ENCODE measurements at regions not wholly inside any gene's neighbourhood (a gene's known extent, or its start where the extent isn't known, plus 50 kb on each side); places are given as distances from the start of the nearest gene placed in this dataset.

DNA sequence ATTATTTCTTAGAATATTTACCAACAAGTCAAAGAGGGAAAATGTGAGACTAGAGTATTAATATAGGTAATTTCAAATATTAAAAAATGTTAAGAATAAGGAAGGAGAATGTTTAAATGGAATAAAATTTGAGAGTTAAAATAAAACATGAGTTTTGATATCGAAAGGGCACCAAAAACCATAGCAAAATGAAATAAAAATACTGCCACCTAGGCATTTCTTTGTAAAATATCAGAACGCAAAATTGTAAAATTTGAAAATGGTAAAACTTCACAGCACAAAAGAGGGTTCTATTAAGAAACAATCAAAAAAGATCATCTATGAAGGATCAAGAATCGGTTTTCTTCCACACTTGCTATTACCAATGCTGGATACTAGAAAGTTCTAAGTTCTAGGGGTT lies 418.3 kb downstream of the TAF11L14 start:
- Histone ChIP-seq H3K27me3 (no peaks in the 10 kb centered on the region), H3K4me1 (no peaks in the 10 kb centered on the region), H3K36me3 (no peaks in the 10 kb centered on the region), H3K27ac (no peak overlapping the region), H3K9me3 (no peaks in the 10 kb centered on the region), H3K4me3 (no peak overlapping the region)
- ATAC-seq, result no peak
- FAIRE-seq, result no peak
- intact Hi-C loops (cut with DNase I), result no loop called here
- TF ChIP-seq, protein P1, sequence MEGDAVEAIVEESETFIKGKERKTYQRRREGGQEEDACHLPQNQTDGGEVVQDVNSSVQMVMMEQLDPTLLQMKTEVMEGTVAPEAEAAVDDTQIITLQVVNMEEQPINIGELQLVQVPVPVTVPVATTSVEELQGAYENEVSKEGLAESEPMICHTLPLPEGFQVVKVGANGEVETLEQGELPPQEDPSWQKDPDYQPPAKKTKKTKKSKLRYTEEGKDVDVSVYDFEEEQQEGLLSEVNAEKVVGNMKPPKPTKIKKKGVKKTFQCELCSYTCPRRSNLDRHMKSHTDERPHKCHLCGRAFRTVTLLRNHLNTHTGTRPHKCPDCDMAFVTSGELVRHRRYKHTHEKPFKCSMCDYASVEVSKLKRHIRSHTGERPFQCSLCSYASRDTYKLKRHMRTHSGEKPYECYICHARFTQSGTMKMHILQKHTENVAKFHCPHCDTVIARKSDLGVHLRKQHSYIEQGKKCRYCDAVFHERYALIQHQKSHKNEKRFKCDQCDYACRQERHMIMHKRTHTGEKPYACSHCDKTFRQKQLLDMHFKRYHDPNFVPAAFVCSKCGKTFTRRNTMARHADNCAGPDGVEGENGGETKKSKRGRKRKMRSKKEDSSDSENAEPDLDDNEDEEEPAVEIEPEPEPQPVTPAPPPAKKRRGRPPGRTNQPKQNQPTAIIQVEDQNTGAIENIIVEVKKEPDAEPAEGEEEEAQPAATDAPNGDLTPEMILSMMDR (IDR thresholded peaks at IDR 0.05), result no peak
- 67 to 78% methylated on average over 3 of the region's 3 CpGs for WGBS, 2 donors
- no peak for DNase-seq

DNA sequence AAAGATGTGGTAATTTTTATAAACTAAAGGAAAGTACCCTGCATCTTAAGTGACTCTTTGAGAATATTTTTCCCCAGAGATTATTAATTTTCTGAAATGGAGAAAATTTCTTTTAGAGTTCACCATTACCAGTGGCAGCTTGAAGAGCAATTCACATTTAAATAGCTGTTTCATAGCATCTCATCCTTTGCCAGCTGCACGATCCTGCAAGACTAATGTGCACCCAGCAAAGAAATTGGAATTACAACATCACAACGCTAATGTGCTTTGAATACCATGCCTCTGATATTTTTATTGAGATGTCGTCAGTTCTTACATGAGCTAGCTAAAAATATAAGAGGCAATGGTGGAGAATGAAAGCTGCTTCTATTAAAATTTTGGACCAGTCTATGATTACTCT lies 423.5 kb downstream of the TAF11L14 start:
- FAIRE-seq, result no peak
- intact Hi-C loops (cut with DNase I), result no loop called here
- no peaks in the 10 kb centered on the region for H3K9me3 ChIP-seq
- TF ChIP-seq, protein P1 (IDR thresholded peaks at IDR 0.05), result no peak
- H3K36me3 ChIP-seq, result no peaks in the 10 kb centered on the region
- H3K27ac ChIP-seq, result no peak overlapping the region
- H3K4me1 ChIP-seq, result no peaks in the 10 kb centered on the region
- DNase-seq, result no peak
- 51 to 57% methylated on average over 3 of the region's 3 CpGs for WGBS, 2 donors
- H3K27me3 ChIP-seq, result no peaks in the 10 kb centered on the region
- no peak overlapping the region for H3K4me3 ChIP-seq
- no peak for ATAC-seq

GRCh38 chr5:18067615-18068014 lies 433.4 kb downstream of the TAF11L14 start:
- Histone ChIP-seq H3K4me1 (no peaks in the 10 kb centered on the region), H3K27ac (no peak overlapping the region), H3K27me3 (no peaks in the 10 kb centered on the region), H3K4me3 (no peak overlapping the region), H3K36me3 (no peaks in the 10 kb centered on the region), H3K9me3 (no peaks in the 10 kb centered on the region)
- DNase-seq (no peak), FAIRE-seq (no peak), ATAC-seq (no peak)
- intact Hi-C loops (cut with DNase I), result no loop called here
- 44 to 45% methylated on average over 2 of the region's 2 CpGs for WGBS, 2 donors
- TF ChIP-seq, protein P1 (IDR thresholded peaks at IDR 0.05), result no peak

- Histone ChIP-seq H3K36me3 (no peaks in the 10 kb centered on the region), H3K4me3 (no peak overlapping the region), H3K27ac (no peak overlapping the region), H3K4me1 (no peaks in the 10 kb centered on the region), H3K9me3 (no peaks in the 10 kb centered on the region), H3K27me3 (no peaks in the 10 kb centered on the region)
- ATAC-seq, result no peak
- WGBS, 2 donors, result 63 to 66% methylated on average over 5 of the region's 5 CpGs
- no peak for DNase-seq
- intact Hi-C loops (cut with DNase I), result no loop called here
- TF ChIP-seq, protein P1 (IDR thresholded peaks at IDR 0.05), result no peak
- no peak for FAIRE-seq
These were observed 434.6 kb downstream of the TAF11L14 start for GRCh38 chr5:18068826-18069225.

GRCh38 chr5:18069790-18070189 lies 435.5 kb downstream of the TAF11L14 start:
- ATAC-seq (no peak), FAIRE-seq (no peak), DNase-seq (no peak)
- no peak overlapping the region for H3K27ac ChIP-seq
- H3K4me3 ChIP-seq, result no peak overlapping the region
- H3K9me3 ChIP-seq, result no peaks in the 10 kb centered on the region
- intact Hi-C loops (cut with DNase I), result no loop called here
- H3K4me1 ChIP-seq, result no peaks in the 10 kb centered on the region
- H3K27me3 ChIP-seq, result no peaks in the 10 kb centered on the region
- TF ChIP-seq, protein P1 (IDR thresholded peaks at IDR 0.05), result no peak
- 51 to 54% methylated on average over 2 of the region's 2 CpGs for WGBS, 2 donors
- no peaks in the 10 kb centered on the region for H3K36me3 ChIP-seq
